Lower leg skin (tissue), 4 donors: ENCODE measurements at regions not wholly inside any gene's neighbourhood (a gene's known extent, or its start where the extent isn't known, plus 50 kb on each side); places are given as distances from the start of the nearest gene placed in this dataset.

Experiments used
- DNase-seq, 2 donors: peaks; one replicate each; pipeline ENCODE4 v3.0.0-alpha.2; 2019; ENCODE audit warnings: low spot score in 2 of 2
- H3K4me3 ChIP-seq: fragments of 200-600 bp; sonication (generic); 2 replicates; pipeline ENCODE4 v1.5.1; 2017; ENCODE audit warnings: mild to moderate bottlenecking, low read depth; ENCODE audit not compliant: poor library complexity, severe bottlenecking
- CTCF ChIP-seq, 3 donors: fragments of 450-650 bp; IDR thresholded peaks; one replicate each; pipeline ENCODE4 v1.5.1; 2016; ENCODE audit warnings: antibody characterized with exemption in 3 of 3, mild to moderate bottlenecking in 3 of 3, moderate library complexity in 2 of 3
- POLR2A ChIP-seq, 2 donors: fragments of 450-650 bp; IDR thresholded peaks; one replicate each; pipeline ENCODE4 v1.6.1; 2016 to 2017; ENCODE audit warnings: antibody characterized with exemption in 2 of 2, mild to moderate bottlenecking in 1 of 2, moderate library complexity in 1 of 2
- WGBS, 2 donors: methylation state at CpG; one replicate each; pipeline ENCODE4 v1.1.5; 2018; 5-methylcytosine and 5-hydroxymethylcytosine counted together
- intact Hi-C: fragments of 100-400 bp; cut with DNase I; formaldehyde crosslinking; loops from one replicate; pipeline ENCODE4 v1.15.0; 2023; ENCODE audit warnings: low total_unique reads

DNA sequence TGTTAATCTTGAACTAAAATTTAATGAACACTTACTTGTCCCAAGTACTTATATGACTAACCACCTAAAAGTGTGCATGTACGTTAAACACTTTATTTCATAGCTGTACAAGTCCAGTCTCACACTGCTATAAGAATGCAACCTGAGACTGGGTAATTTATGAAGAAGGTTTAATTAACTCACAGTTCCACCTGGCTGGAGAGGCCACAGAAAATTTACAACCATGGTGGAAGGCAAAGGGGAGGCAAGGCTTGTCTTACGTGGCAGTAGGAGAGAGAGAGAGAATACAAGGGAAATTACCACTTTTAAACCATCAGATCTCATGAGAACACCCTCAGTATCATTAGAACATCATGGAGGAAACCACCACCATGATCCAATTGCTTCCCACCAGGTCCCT is 748.7 kb upstream of the HS3ST1 start:
- no peak for TF ChIP-seq POLR2A (IDR thresholded peaks at IDR 0.05)
- TF ChIP-seq CTCF (IDR thresholded peaks at IDR 0.05) = no peak
- no peak for DNase-seq
- intact Hi-C loops = no loop called here
- 78 to 82% methylated on average over 2 of the region's 2 CpGs for WGBS, 2 donors
- no peak overlapping the region for H3K4me3 ChIP-seq

GRCh38 chr4:12173496-12173895 is 744.8 kb upstream of the HS3ST1 start:
- TF ChIP-seq POLR2A (IDR thresholded peaks at IDR 0.05) (no peak), CTCF (IDR thresholded peaks at IDR 0.05) (no peak)
- DNase-seq = no peak
- no peak overlapping the region for H3K4me3 ChIP-seq
- 72 to 73% methylated on average over 4 of the region's 4 CpGs for WGBS, 2 donors
- intact Hi-C loops = no loop called here

- DNase-seq = no peak
- WGBS, 2 donors = 49 to 52% methylated on average over 3 of the region's 3 CpGs
- no peak overlapping the region for H3K4me3 ChIP-seq
- intact Hi-C loops = no loop called here
- TF ChIP-seq POLR2A (IDR thresholded peaks at IDR 0.05) (no peak), CTCF (IDR thresholded peaks at IDR 0.05) (no peak)
These were observed 743.7 kb upstream of the HS3ST1 start for GRCh38 chr4:12172198-12172973.

DNA sequence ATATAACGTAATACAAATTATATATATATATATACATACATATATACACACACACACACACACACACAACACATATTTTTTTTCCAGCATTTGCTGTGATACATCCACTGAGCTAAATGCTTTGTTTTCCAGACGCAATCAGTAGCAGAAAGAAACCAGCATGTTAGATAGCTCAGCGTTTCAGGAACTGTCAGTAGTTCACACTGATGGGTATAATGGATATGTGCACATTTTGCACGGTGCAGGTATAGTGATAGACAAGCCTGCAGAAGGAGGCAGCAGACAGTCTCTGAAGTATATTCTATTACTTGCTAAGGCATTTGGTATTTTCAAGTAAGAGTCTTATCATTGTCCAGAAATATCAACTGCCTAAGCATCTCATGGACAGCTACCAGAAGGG is 741.6 kb upstream of the HS3ST1 start:
- intact Hi-C loops = no loop called here
- WGBS, 2 donors = 77 to 86% methylated on average over 4 of the region's 4 CpGs
- TF ChIP-seq POLR2A (IDR thresholded peaks at IDR 0.05) = no peak
- no peak for TF ChIP-seq CTCF (IDR thresholded peaks at IDR 0.05)
- no peak for DNase-seq
- H3K4me3 ChIP-seq = no peak overlapping the region

DNA sequence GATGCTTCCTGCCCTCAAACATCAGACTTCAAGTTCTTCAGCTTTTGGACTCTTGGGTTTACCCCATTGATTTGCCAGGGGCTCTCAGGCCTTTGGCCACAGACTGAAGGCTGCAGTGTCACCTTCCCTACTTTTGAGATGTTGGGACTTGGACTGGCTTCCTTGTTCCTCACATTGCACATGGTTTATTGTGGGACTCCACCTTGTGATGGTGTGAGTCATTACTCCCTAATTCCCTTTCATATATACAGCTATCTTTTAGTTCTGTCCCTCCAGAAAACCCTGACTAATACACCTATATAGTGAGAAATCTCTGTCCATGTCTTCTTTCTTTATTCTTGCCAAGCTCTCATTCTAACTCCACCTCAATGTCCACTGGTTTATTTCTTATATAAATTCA is 736.9 kb upstream of the HS3ST1 start:
- DNase-seq = no peak
- intact Hi-C loops = no loop called here
- TF ChIP-seq POLR2A (IDR thresholded peaks at IDR 0.05) (no peak), CTCF (IDR thresholded peaks at IDR 0.05) (no peak)
- no peak overlapping the region for H3K4me3 ChIP-seq

- no peak for DNase-seq
- TF ChIP-seq POLR2A (IDR thresholded peaks at IDR 0.05) (no peak), CTCF (IDR thresholded peaks at IDR 0.05) (no peak)
- intact Hi-C loops = no loop called here
- H3K4me3 ChIP-seq = no peak overlapping the region
These were observed 717.6 kb upstream of the HS3ST1 start for GRCh38 chr4:12146339-12146738.
